IMR-90 (cell line): ENCODE measurements at regions not wholly inside any gene's neighbourhood (a gene's known extent, or its start where the extent isn't known, plus 50 kb on each side); places are given as distances from the start of the nearest gene placed in this dataset.

Experiments used
- ATAC-seq: fragments of 200-7000 bp; cut with Tn5 transposase; 2 replicates; pipeline ENCODE4 v1.9.1; 2020; ENCODE audit warnings: low read depth, mild to moderate bottlenecking, moderate library complexity
- BruUV-seq: library from RNA; stranded (reverse); fragments of 400-500 nt; replicated peaks from 2 replicates; lab custom pipeline; 2021; lab: Mats Ljungman, UMichigan
- CTCF ChIA-PET: fragments of 300-600 bp; formaldehyde crosslinking; extraction: SDS; loops from one replicate; lab custom pipeline; 2021; ENCODE audit warnings: antibody characterized with exemption; lab: Yijun Ruan, JAX
- POLR2A ChIA-PET: fragments of 300-600 bp; sonication (Branson Sonifier 250); formaldehyde crosslinking; loops from one replicate; lab custom pipeline; 2022; ENCODE audit warnings: antibody characterized with exemption; ENCODE audit not compliant: unreplicated experiment; lab: Charles Lee
- DNase-seq: peaks from one replicate; pipeline ENCODE4 v3.0.0; 2013
- H2AFZ ChIP-seq: replicated peaks from 2 replicates; pipeline ENCODE3; 2013; ENCODE audit warnings: low read length, mild to moderate bottlenecking; ENCODE audit not compliant: poor library complexity
- H2AK5ac ChIP-seq: 2 replicates; pipeline ENCODE4 v1.6.1; 2013; ENCODE audit warnings: low read depth, low read length, inconsistent platforms
- H2AK9ac ChIP-seq: replicated peaks from 2 replicates; pipeline ENCODE3; 2013; ENCODE audit warnings: mild to moderate bottlenecking, low read depth, low read length, moderate library complexity; ENCODE audit not compliant: poor library complexity
- H2BK120ac ChIP-seq: 2 replicates; pipeline ENCODE4 v1.6.1; 2013; ENCODE audit warnings: low read depth, low read length, inconsistent platforms
- H2BK15ac ChIP-seq: 3 replicates; pipeline ENCODE4 v1.6.1; 2013; ENCODE audit warnings: low read depth, low read length, inconsistent platforms
- H2BK20ac ChIP-seq: 2 replicates; pipeline ENCODE4 v1.6.1; 2013; ENCODE audit warnings: low read depth, mild to moderate bottlenecking, inconsistent platforms, low read length, moderate library complexity
- H2BK5ac ChIP-seq: 2 replicates; pipeline ENCODE4 v1.6.1; 2013; ENCODE audit warnings: mild to moderate bottlenecking, low read depth, low read length, inconsistent platforms; ENCODE audit not compliant: poor library complexity, severe bottlenecking
- H3K14ac ChIP-seq: replicated peaks from 2 replicates; pipeline ENCODE4 v1.6.1; 2013; ENCODE audit warnings: low read depth, low read length, inconsistent platforms
- H3K18ac ChIP-seq: 2 replicates; pipeline ENCODE4 v1.6.1; 2013; ENCODE audit warnings: low read depth, low read length, control low read depth
- H3K23ac ChIP-seq: 2 replicates; pipeline ENCODE4 v1.6.1; 2013; ENCODE audit warnings: low read depth, low read length, inconsistent platforms
- H3K27ac ChIP-seq: 2 replicates; pipeline ENCODE4 v1.5.1; 2013; ENCODE audit warnings: mild to moderate bottlenecking, control low read depth, low read length; ENCODE audit not compliant: insufficient read depth
- H3K27me3 ChIP-seq: 2 replicates; pipeline ENCODE4 v1.6.1; 2013; ENCODE audit warnings: low read length; ENCODE audit not compliant: control insufficient read depth, insufficient read depth
- H3K36me3 ChIP-seq: 2 replicates; pipeline ENCODE4 v1.6.1; 2013; ENCODE audit warnings: low read length, mixed read lengths; ENCODE audit not compliant: control insufficient read depth, insufficient read depth
- H3K4ac ChIP-seq: 2 replicates; pipeline ENCODE4 v1.6.1; 2013; ENCODE audit warnings: low read depth, low read length, inconsistent platforms
- H3K4me1 ChIP-seq: 2 replicates; pipeline ENCODE4 v1.6.1; 2013; ENCODE audit warnings: low read length, mixed read lengths; ENCODE audit not compliant: control insufficient read depth, insufficient read depth
- H3K4me2 ChIP-seq: 2 replicates; pipeline ENCODE4 v1.6.1; 2013; ENCODE audit warnings: low read depth, mild to moderate bottlenecking, control low read depth, low read length, moderate library complexity
- H3K4me3 ChIP-seq: 2 replicates; pipeline ENCODE4 v1.5.1; 2013; ENCODE audit warnings: low read depth, mild to moderate bottlenecking, control low read depth, low read length, moderate library complexity; ENCODE audit not compliant: insufficient read depth
- H3K56ac ChIP-seq: 2 replicates; pipeline ENCODE4 v1.6.1; 2013; ENCODE audit warnings: low read length, inconsistent platforms; ENCODE audit not compliant: insufficient read depth; ENCODE audit errors: extremely low read depth
- H3K79me1 ChIP-seq, 2 experiments: 2 replicates each; pipeline ENCODE4 v1.6.1; 2013; ENCODE audit warnings: low read length in 2 of 2, inconsistent platforms in 1 of 2, low read depth in 1 of 2
- H3K9ac ChIP-seq: 2 replicates; pipeline ENCODE4 v1.6.1; 2013; ENCODE audit warnings: low read depth, low read length, control low read depth
- H3K9me1 ChIP-seq: 2 replicates; pipeline ENCODE4 v1.6.1; 2013; ENCODE audit warnings: low read length, inconsistent platforms; ENCODE audit not compliant: insufficient read depth
- H3K9me3 ChIP-seq: 2 replicates; pipeline ENCODE4 v1.6.1; 2013; ENCODE audit warnings: low read length; ENCODE audit not compliant: control insufficient read depth, insufficient read depth
- H4K20me1 ChIP-seq: 2 replicates; pipeline ENCODE4 v1.6.1; 2013; ENCODE audit warnings: low read length, inconsistent platforms; ENCODE audit not compliant: insufficient read depth
- H4K5ac ChIP-seq: 2 replicates; pipeline ENCODE4 v1.6.1; 2013; ENCODE audit warnings: mild to moderate bottlenecking, low read depth, low read length, control low read depth
- H4K8ac ChIP-seq, 2 experiments: 2 replicates each; pipeline ENCODE4 v1.6.1; 2013; ENCODE audit warnings: low read depth in 2 of 2, low read length in 2 of 2, control low read depth in 1 of 2, inconsistent platforms in 1 of 2
- H4K91ac ChIP-seq: 2 replicates; pipeline ENCODE4 v1.6.1; 2013; ENCODE audit warnings: low read depth, low read length, inconsistent platforms; ENCODE audit not compliant: insufficient read depth
- BHLHE40 ChIP-seq: fragments of 150-350 bp; IDR thresholded peaks from 2 replicates; pipeline ENCODE4 v1.6.1; 2016; ENCODE audit warnings: mild to moderate bottlenecking, low read depth, low read length
- CEBPB ChIP-seq: IDR thresholded peaks from 2 replicates; pipeline ENCODE4 v1.6.1; 2012; ENCODE audit warnings: low read depth, low read length, improper control_type of control experiment
- CHD1 ChIP-seq: IDR thresholded peaks from 2 replicates; pipeline ENCODE4 v1.6.1; 2012; ENCODE audit warnings: low read depth, low read length, improper control_type of control experiment
- FOS ChIP-seq: fragments of 150-350 bp; IDR thresholded peaks from 2 replicates; pipeline ENCODE4 v1.6.1; 2016; ENCODE audit warnings: low read depth, low read length
- MAFK ChIP-seq: IDR thresholded peaks from 2 replicates; pipeline ENCODE4 v1.6.1; 2012; ENCODE audit warnings: low read depth, low read length, improper control_type of control experiment
- MAZ ChIP-seq: IDR thresholded peaks from 2 replicates; pipeline ENCODE4 v1.6.1; 2012; ENCODE audit warnings: low read depth, mild to moderate bottlenecking, low read length, improper control_type of control experiment, moderate library complexity, borderline replicate concordance
- MXI1 ChIP-seq: IDR thresholded peaks from 2 replicates; pipeline ENCODE4 v1.6.1; 2012; ENCODE audit warnings: low read depth, mild to moderate bottlenecking, low read length, moderate library complexity, borderline replicate concordance
- NFE2L2 ChIP-seq: fragments of 150-350 bp; IDR thresholded peaks from 2 replicates; pipeline ENCODE4 v1.6.1; 2016; ENCODE audit warnings: low read depth, mild to moderate bottlenecking, low read length
- POLR2A ChIP-seq: IDR thresholded peaks from 2 replicates; pipeline ENCODE4 v1.6.1; 2012; ENCODE audit warnings: mild to moderate bottlenecking, low read depth, low read length
- RAD21 ChIP-seq: IDR thresholded peaks from 2 replicates; pipeline ENCODE4 v1.6.1; 2012; ENCODE audit warnings: low read length, improper control_type of control experiment
- RCOR1 ChIP-seq: IDR thresholded peaks from 2 replicates; pipeline ENCODE4 v1.6.1; 2012; ENCODE audit warnings: mild to moderate bottlenecking, low read length, improper control_type of control experiment; ENCODE audit not compliant: insufficient replicate concordance
- RFX5 ChIP-seq: IDR thresholded peaks from 2 replicates; pipeline ENCODE4 v1.8.0; 2012; ENCODE audit warnings: low read depth, mild to moderate bottlenecking, low read length, moderate library complexity
- SMC3 ChIP-seq: fragments of 150-350 bp; IDR thresholded peaks from 2 replicates; pipeline ENCODE4 v1.6.1; 2016; ENCODE audit warnings: low read depth, mild to moderate bottlenecking, antibody characterized with exemption, low read length, moderate library complexity
- WGBS, 2 experiments: methylation state at CpG; one replicate each; pipeline versions ENCODE4 v1.1.5 to v1.1.7; 2013; ENCODE audit warnings: missing lambda C conversion rate in 2 of 2; ENCODE audit not compliant: insufficient read length in 1 of 2; ENCODE audit errors: extremely low coverage in 2 of 2; 5-methylcytosine and 5-hydroxymethylcytosine counted together
- dilution Hi-C: fragments of 300-500 bp; cut with HindIII; formaldehyde crosslinking; loops from one replicate; pipeline ENCODE4 v1.14.3; 2018; ENCODE audit warnings: low sequenced_read_pairs; ENCODE audit not compliant: unreplicated experiment
- in situ Hi-C: fragments of 300-500 bp; cut with MboI; formaldehyde crosslinking; loops from 3 replicates; pipeline ENCODE4 v1.14.3; 2019; ENCODE audit warnings: low sequenced_read_pairs, inconsistent platforms, mixed read lengths
- intact Hi-C: fragments of 100-400 bp; cut with micrococcal nuclease; formaldehyde crosslinking; loops from 2 replicates; pipeline ENCODE4 v1.10.0; 2022
- TF ChIP-seq, protein P1 (sequence below): fragments of 150-350 bp; IDR thresholded peaks from 2 replicates; pipeline ENCODE4 v1.6.1; 2017; ENCODE audit warnings: mild to moderate bottlenecking, antibody characterized with exemption, low read length, low read depth
- TF ChIP-seq, protein P2 (sequence below): fragments of 150-350 bp; IDR thresholded peaks from 2 replicates; pipeline ENCODE4 v1.6.1; 2016; ENCODE audit warnings: low read depth, mild to moderate bottlenecking, low read length, moderate library complexity, borderline replicate concordance
- TF ChIP-seq, protein P3 (sequence below): conservative IDR thresholded peaks from 2 replicates; pipeline ENCODE4 v1.5.1; 2012; ENCODE audit warnings: mild to moderate bottlenecking, low read depth, low read length, improper control_type of control experiment

DNA sequence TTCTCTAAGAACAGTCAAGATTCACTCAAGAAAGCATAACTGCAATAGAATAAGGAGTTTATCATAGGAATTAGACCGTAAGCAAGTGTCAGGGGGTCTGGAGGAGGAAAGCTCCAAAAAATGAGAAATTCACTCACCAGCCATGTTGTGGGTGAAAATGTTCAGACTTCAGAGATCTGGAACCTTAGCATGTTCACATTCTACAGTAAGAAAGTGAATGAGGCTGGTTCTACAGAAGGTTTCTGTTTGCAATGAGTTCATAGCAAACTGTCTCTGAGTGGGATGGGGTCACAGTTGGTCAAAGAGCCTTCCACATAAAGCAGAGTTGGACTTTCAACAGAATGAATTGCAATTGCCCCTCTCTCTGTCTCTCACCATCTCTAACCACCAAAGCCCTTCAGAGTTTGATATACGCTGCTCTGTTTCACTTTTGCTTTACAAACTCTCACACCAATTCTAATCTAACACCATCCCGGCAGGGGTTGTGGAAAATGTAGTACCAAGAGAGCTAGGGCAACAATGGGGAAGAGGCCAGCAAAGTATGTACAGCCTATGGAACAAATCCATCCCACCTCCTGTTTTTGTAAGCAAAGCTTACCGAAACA is 581.8 kb upstream of the UBE2E2 start:
- Histone ChIP-seq H3K4ac (no peak overlapping the region), H3K4me2 (no peak overlapping the region), H3K36me3 (no peaks in the 10 kb centered on the region), H2BK15ac (no peak overlapping the region), H2AK5ac (no peak overlapping the region), H3K18ac (no peak overlapping the region), H3K4me1 (no peaks in the 10 kb centered on the region), H3K4me3 (no peak overlapping the region), H2BK20ac (no peak overlapping the region), H2BK120ac (no peak overlapping the region), H2AK9ac (no peak overlapping the region), H3K79me1 (no peaks in the 10 kb centered on the region), H3K56ac (no peak overlapping the region), H4K8ac (no peak overlapping the region), H3K9me1 (no peaks in the 10 kb centered on the region), H3K27ac (no peak overlapping the region), H4K5ac (no peak overlapping the region), H4K91ac (no peak overlapping the region), H3K9ac (no peak overlapping the region), H3K27me3 (no peaks in the 10 kb centered on the region), H2AFZ (no peak overlapping the region), H3K23ac (no peak overlapping the region), H2BK5ac (no peak overlapping the region), H3K14ac (no peak overlapping the region), H4K20me1 (no peaks in the 10 kb centered on the region), H3K9me3 (peaks cover 2% of the 10 kb centered on the region; the same call in 1 of the 2 replicates)
- POLR2A ChIA-PET, result no interaction called here
- WGBS, 2 experiments, result no CpG with 5 or more reads among the region's 4 CpGs
- no TSS peak for BruUV-seq
- in situ Hi-C loops, result no loop called here
- CTCF ChIA-PET, result no interaction called here
- ATAC-seq, result no peak
- TF ChIP-seq, protein P1, sequence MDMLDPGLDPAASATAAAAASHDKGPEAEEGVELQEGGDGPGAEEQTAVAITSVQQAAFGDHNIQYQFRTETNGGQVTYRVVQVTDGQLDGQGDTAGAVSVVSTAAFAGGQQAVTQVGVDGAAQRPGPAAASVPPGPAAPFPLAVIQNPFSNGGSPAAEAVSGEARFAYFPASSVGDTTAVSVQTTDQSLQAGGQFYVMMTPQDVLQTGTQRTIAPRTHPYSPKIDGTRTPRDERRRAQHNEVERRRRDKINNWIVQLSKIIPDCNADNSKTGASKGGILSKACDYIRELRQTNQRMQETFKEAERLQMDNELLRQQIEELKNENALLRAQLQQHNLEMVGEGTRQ, result no peak
- TF ChIP-seq, protein P2, sequence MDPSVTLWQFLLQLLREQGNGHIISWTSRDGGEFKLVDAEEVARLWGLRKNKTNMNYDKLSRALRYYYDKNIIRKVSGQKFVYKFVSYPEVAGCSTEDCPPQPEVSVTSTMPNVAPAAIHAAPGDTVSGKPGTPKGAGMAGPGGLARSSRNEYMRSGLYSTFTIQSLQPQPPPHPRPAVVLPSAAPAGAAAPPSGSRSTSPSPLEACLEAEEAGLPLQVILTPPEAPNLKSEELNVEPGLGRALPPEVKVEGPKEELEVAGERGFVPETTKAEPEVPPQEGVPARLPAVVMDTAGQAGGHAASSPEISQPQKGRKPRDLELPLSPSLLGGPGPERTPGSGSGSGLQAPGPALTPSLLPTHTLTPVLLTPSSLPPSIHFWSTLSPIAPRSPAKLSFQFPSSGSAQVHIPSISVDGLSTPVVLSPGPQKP, result no peak
- no peak for TF ChIP-seq MAZ
- no peak for TF ChIP-seq POLR2A
- TF ChIP-seq MXI1, result no peak
- no peak for TF ChIP-seq MAFK
- TF ChIP-seq CHD1, result no peak
- TF ChIP-seq RCOR1, result no peak
- TF ChIP-seq CEBPB, result no peak
- TF ChIP-seq, protein P3, sequence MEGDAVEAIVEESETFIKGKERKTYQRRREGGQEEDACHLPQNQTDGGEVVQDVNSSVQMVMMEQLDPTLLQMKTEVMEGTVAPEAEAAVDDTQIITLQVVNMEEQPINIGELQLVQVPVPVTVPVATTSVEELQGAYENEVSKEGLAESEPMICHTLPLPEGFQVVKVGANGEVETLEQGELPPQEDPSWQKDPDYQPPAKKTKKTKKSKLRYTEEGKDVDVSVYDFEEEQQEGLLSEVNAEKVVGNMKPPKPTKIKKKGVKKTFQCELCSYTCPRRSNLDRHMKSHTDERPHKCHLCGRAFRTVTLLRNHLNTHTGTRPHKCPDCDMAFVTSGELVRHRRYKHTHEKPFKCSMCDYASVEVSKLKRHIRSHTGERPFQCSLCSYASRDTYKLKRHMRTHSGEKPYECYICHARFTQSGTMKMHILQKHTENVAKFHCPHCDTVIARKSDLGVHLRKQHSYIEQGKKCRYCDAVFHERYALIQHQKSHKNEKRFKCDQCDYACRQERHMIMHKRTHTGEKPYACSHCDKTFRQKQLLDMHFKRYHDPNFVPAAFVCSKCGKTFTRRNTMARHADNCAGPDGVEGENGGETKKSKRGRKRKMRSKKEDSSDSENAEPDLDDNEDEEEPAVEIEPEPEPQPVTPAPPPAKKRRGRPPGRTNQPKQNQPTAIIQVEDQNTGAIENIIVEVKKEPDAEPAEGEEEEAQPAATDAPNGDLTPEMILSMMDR, result no peak
- no peak for TF ChIP-seq RAD21
- no peak for TF ChIP-seq BHLHE40
- TF ChIP-seq RFX5, result no peak
- no peak for TF ChIP-seq NFE2L2
- TF ChIP-seq SMC3, result no peak
- TF ChIP-seq FOS, result no peak
- DNase-seq, result no peak
- dilution Hi-C loops, result no loop called here
- intact Hi-C loops, result no loop called here
